GM21619 (cell line): ENCODE measurements at regions not wholly inside any gene's neighbourhood (a gene's known extent, or its start where the extent isn't known, plus 50 kb on each side); places are given as distances from the start of the nearest gene placed in this dataset.

Source experiments
- ATAC-seq: cut with Tn5 transposase; IDR thresholded peaks from one replicate; pipeline ENCODE4 v1.9.1; 2021; ENCODE audit not compliant: unreplicated experiment

- ATAC-seq: no peak
These were observed 293.2 kb downstream of the DUSP10 start for GRCh38 chr1:221448585-221449175.

GRCh38 chr1:221449194-221449593 is 292.7 kb downstream of the DUSP10 start:
- ATAC-seq: no peak

- peak; percentile 76 for ATAC-seq
These were observed 292.0 kb downstream of the DUSP10 start for GRCh38 chr1:221449801-221450470.

GRCh38 chr1:221451741-221452140 is 290.1 kb downstream of the DUSP10 start:
- ATAC-seq: no peak

GRCh38 chr1:221454096-221454495 is 287.8 kb downstream of the DUSP10 start:
- no peak for ATAC-seq

- ATAC-seq: no peak
These were observed 285.0 kb downstream of the DUSP10 start for GRCh38 chr1:221456918-221457317.

GRCh38 chr1:221457685-221458446 is 284.0 kb downstream of the DUSP10 start:
- no peak for ATAC-seq

- ATAC-seq: no peak
These were observed 283.3 kb downstream of the DUSP10 start for GRCh38 chr1:221458447-221459156.

- no peak for ATAC-seq
These were observed 282.3 kb downstream of the DUSP10 start for GRCh38 chr1:221459558-221459957.

- no peak for ATAC-seq
These were observed 279.5 kb downstream of the DUSP10 start for GRCh38 chr1:221462345-221462744.

GRCh38 chr1:221468546-221468945 is 273.3 kb downstream of the DUSP10 start:
- ATAC-seq: no peak

GRCh38 chr1:221469476-221469875 is 272.4 kb downstream of the DUSP10 start:
- no peak for ATAC-seq

- ATAC-seq: no peak
These were observed 271.7 kb downstream of the DUSP10 start for GRCh38 chr1:221470000-221470698.

GRCh38 chr1:221473411-221473810 is 268.5 kb downstream of the DUSP10 start:
- ATAC-seq: no peak

- ATAC-seq: no peak
These were observed 264.6 kb downstream of the DUSP10 start for GRCh38 chr1:221477252-221477651.

- ATAC-seq: peak; percentile 95
These were observed 263.6 kb downstream of the DUSP10 start for GRCh38 chr1:221478050-221478949.

- ATAC-seq: no peak
These were observed 253.9 kb downstream of the DUSP10 start for GRCh38 chr1:221487781-221488524.

- no peak for ATAC-seq
These were observed 253.3 kb downstream of the DUSP10 start for GRCh38 chr1:221488550-221488949.

GRCh38 chr1:221494670-221495069 is 247.2 kb downstream of the DUSP10 start:
- ATAC-seq: no peak
